Uterus (tissue), 3 donors: ENCODE measurements at regions not wholly inside any gene's neighbourhood (a gene's known extent, or its start where the extent isn't known, plus 50 kb on each side); places are given as distances from the start of the nearest gene placed in this dataset.

Experiments used
- DNase-seq, 2 donors: peaks; one replicate each; pipeline ENCODE4 v3.0.0-alpha.2; 2019 to 2020
- H3K27ac ChIP-seq, 2 donors: fragments of 200-600 bp; sonication (generic); 1 replicate in 1 of 2; 2 replicates in 1 of 2; pipeline ENCODE4 v1.5.1; 2016 to 2018
- H3K27me3 ChIP-seq, 2 donors: fragments of 200-600 bp; sonication (generic); one replicate each; pipeline ENCODE4 v1.5.1; 2018 to 2019; ENCODE audit warnings: control low read depth in 1 of 2
- H3K36me3 ChIP-seq, 2 donors: fragments of 200-600 bp; sonication (generic); one replicate each; pipeline ENCODE4 v1.5.1; 2019; ENCODE audit warnings: control low read depth in 1 of 2
- H3K4me1 ChIP-seq, 2 donors: fragments of 200-600 bp; sonication (generic); one replicate each; pipeline ENCODE4 v1.5.1; 2018 to 2019; ENCODE audit warnings: control low read depth in 1 of 2
- H3K4me3 ChIP-seq, 2 donors: fragments of 200-600 bp; sonication (generic); 1 replicate in 1 of 2; 2 replicates in 1 of 2; pipeline ENCODE4 v1.5.1; 2018 to 2019; ENCODE audit warnings: mild to moderate bottlenecking in 1 of 2
- H3K9me3 ChIP-seq, 2 donors: fragments of 200-600 bp; sonication (generic); one replicate each; pipeline ENCODE4 v1.5.1; 2019; ENCODE audit warnings: control low read depth in 1 of 2
- POLR2A ChIP-seq, 2 donors: fragments of 450-650 bp; IDR thresholded peaks; one replicate each; pipeline ENCODE4 v1.6.1; 2016; ENCODE audit warnings: antibody characterized with exemption in 2 of 2, mild to moderate bottlenecking in 1 of 2, moderate library complexity in 1 of 2
- intact Hi-C: fragments of 100-400 bp; cut with DNase I; formaldehyde crosslinking; loops from one replicate; pipeline ENCODE4 v1.15.1; 2023; ENCODE audit warnings: low total_unique reads
- TF ChIP-seq, protein P1 (sequence below), 4 experiments: fragments of 200-600 bp in 2 of 4; fragments of 450-650 bp in 2 of 4; sonication (generic) in 2 of 4; IDR thresholded peaks; one replicate each; pipeline ENCODE4 v1.5.1; 2016 to 2019; ENCODE audit warnings: antibody characterized with exemption in 4 of 4, mild to moderate bottlenecking in 2 of 4, moderate library complexity in 1 of 4
- donor health status: DM: yes; HTN: yes; CAD: no.

DNA sequence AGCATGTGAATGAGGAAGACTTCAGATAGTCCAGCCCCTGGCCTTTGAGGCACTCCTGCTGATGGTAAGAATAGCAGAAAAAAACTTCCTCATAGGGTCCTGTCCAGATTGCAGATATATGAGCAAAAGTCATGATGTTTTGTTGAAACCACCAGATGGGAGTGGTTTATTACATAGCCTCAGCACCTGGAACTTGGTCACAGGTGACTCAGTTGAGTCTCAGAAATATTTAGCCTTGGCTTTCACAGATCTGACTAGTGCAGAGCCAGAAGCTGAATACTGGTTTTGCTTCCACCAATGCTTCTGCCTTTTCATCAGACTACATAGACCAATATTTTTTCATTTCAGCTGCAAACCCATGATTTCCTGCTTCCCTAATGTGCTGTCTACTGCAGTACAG lies 994.9 kb upstream of the SLIT2 start:
- H3K4me3 ChIP-seq: no peak overlapping the region
- no peak for DNase-seq
- no peak overlapping the region for H3K27ac ChIP-seq
- intact Hi-C loops: no loop called here
- no peaks in the 10 kb centered on the region for H3K9me3 ChIP-seq
- H3K4me1 ChIP-seq: no peaks in the 10 kb centered on the region
- no peaks in the 10 kb centered on the region for H3K36me3 ChIP-seq
- no peaks in the 10 kb centered on the region for H3K27me3 ChIP-seq
- no peak for TF ChIP-seq POLR2A (IDR thresholded peaks at IDR 0.05)
- TF ChIP-seq, protein P1, sequence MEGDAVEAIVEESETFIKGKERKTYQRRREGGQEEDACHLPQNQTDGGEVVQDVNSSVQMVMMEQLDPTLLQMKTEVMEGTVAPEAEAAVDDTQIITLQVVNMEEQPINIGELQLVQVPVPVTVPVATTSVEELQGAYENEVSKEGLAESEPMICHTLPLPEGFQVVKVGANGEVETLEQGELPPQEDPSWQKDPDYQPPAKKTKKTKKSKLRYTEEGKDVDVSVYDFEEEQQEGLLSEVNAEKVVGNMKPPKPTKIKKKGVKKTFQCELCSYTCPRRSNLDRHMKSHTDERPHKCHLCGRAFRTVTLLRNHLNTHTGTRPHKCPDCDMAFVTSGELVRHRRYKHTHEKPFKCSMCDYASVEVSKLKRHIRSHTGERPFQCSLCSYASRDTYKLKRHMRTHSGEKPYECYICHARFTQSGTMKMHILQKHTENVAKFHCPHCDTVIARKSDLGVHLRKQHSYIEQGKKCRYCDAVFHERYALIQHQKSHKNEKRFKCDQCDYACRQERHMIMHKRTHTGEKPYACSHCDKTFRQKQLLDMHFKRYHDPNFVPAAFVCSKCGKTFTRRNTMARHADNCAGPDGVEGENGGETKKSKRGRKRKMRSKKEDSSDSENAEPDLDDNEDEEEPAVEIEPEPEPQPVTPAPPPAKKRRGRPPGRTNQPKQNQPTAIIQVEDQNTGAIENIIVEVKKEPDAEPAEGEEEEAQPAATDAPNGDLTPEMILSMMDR (IDR thresholded peaks at IDR 0.05): no peak

- intact Hi-C loops: no loop called here
- no peaks in the 10 kb centered on the region for H3K9me3 ChIP-seq
- H3K27me3 ChIP-seq: no peaks in the 10 kb centered on the region
- no peak for DNase-seq
- no peaks in the 10 kb centered on the region for H3K36me3 ChIP-seq
- no peaks in the 10 kb centered on the region for H3K4me1 ChIP-seq
- no peak for TF ChIP-seq POLR2A (IDR thresholded peaks at IDR 0.05)
- TF ChIP-seq, protein P1 (IDR thresholded peaks at IDR 0.05): no peak
- no peak overlapping the region for H3K27ac ChIP-seq
- H3K4me3 ChIP-seq: no peak overlapping the region
These were observed 997.2 kb upstream of the SLIT2 start for GRCh38 chr4:19254486-19254885.

DNA sequence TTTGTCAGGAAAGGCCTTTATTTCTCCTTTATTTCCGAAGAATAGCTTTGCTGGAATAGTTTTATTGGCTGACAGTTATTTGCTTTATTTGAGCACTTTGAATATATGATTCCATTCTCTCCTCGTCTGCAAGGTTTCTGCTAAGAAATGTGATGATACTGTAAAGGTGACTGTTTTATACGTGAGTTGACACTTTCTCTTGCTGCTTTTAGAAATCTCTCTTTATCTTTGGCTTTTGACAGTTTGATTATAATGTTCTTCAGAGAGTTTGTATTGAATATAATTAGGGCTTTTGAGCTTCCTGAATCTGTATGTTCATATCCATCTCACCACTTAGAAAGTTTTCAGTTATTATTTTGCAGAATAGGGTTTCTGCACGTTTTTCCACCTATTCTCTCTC lies 1003.7 kb upstream of the SLIT2 start:
- no peak overlapping the region for H3K4me3 ChIP-seq
- no peaks in the 10 kb centered on the region for H3K9me3 ChIP-seq
- H3K27me3 ChIP-seq: no peaks in the 10 kb centered on the region
- no peaks in the 10 kb centered on the region for H3K36me3 ChIP-seq
- intact Hi-C loops: no loop called here
- no peaks in the 10 kb centered on the region for H3K4me1 ChIP-seq
- no peak for DNase-seq
- TF ChIP-seq, protein P1 (IDR thresholded peaks at IDR 0.05): no peak
- TF ChIP-seq POLR2A (IDR thresholded peaks at IDR 0.05): no peak
- H3K27ac ChIP-seq: no peak overlapping the region

DNA sequence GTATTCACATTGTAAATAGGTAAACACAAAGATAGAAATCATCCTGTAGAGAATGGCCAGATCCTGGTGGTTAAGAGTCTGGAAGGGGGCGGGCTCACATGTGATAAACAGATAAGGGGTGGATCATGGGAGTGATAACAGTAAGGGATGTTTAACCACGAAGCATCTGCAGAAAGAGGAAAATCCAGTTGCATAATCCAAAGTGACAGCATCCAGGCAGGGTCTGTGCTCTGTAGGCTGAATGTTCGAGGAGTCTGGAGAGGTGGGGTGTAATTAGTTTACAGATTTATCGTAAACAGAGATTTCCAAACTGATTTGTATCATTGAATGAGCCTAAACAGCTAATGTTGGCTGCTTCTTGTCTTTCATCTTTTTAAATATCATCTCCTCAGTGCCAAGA lies 1009.8 kb upstream of the SLIT2 start:
- intact Hi-C loops: no loop called here
- no peak overlapping the region for H3K27ac ChIP-seq

DNA sequence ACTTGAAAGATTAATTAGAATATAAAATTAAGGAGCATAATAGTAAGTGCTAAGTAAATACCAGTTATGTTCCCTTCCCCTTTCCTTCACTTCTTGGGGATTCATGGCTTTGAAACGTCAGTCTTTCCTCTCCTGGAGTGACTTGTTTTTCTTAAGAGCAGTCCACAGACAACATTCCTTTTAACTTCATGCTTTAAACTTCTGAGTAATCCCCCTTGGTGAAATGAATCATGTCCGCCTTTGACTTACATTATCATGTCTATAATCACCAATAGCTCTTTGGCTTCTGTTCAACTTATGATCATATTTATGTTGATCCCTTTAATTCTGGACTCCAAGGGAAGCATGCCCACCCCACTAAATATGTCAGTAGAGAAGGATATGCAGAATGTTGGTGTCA lies 1012.1 kb upstream of the SLIT2 start:
- Histone ChIP-seq H3K27me3 (no peaks in the 10 kb centered on the region), H3K27ac (no peak overlapping the region), H3K36me3 (no peaks in the 10 kb centered on the region), H3K4me1 (no peaks in the 10 kb centered on the region), H3K9me3 (no peaks in the 10 kb centered on the region), H3K4me3 (no peak overlapping the region)
- intact Hi-C loops: no loop called here
- DNase-seq: no peak
- no peak for TF ChIP-seq POLR2A (IDR thresholded peaks at IDR 0.05)
- TF ChIP-seq, protein P1 (IDR thresholded peaks at IDR 0.05): no peak

More for the DNA sequence above, 1009.8 kb upstream of the SLIT2 start:
- Histone ChIP-seq H3K27me3 (no peaks in the 10 kb centered on the region), H3K4me3 (no peak overlapping the region), H3K9me3 (no peaks in the 10 kb centered on the region), H3K4me1 (no peaks in the 10 kb centered on the region), H3K36me3 (no peaks in the 10 kb centered on the region)
- no peak for DNase-seq
- TF ChIP-seq POLR2A (IDR thresholded peaks at IDR 0.05): no peak
- TF ChIP-seq, protein P1 (IDR thresholded peaks at IDR 0.05): no peak
